A549 (cell line): ENCODE measurements at regions not wholly inside any gene's neighbourhood (a gene's known extent, or its start where the extent isn't known, plus 50 kb on each side); places are given as distances from the start of the nearest gene placed in this dataset.

Source experiments
- CTCF ChIP-seq: fragments of >200 bp; sonication (Bioruptor Twin); formaldehyde crosslinking; IDR thresholded peaks from 3 replicates; pipeline ENCODE4 v1.5.1; 2016
- EP300 ChIP-seq, 2 experiments: fragments of >200 bp; sonication (Bioruptor Twin); formaldehyde crosslinking; IDR thresholded peaks; 2 replicates in 1 of 2; 3 replicates in 1 of 2; pipeline ENCODE4 v1.6.1; 2016 to 2017
- JUN ChIP-seq, 2 experiments: fragments of >200 bp; sonication (Bioruptor Twin); formaldehyde crosslinking; IDR thresholded peaks; 2 replicates in 1 of 2; 3 replicates in 1 of 2; pipeline ENCODE4 v1.6.1; 2016 to 2017

GRCh38 chr3:193853511-193854219 is 260.7 kb downstream of the OPA1 start:
- TF ChIP-seq JUN (IDR thresholded peaks at IDR 0.05): no peak
- TF ChIP-seq CTCF: no peak
- TF ChIP-seq EP300 (IDR thresholded peaks at IDR 0.05): no peak
